K562 (cell line): ENCODE measurements at regions not wholly inside any gene's neighbourhood (a gene's known extent, or its start where the extent isn't known, plus 50 kb on each side); places are given as distances from the start of the nearest gene placed in this dataset.

Source experiments
- ATAC-seq: fragments of 200-7000 bp; cut with Tn5 transposase; 3 replicates; pipeline ENCODE4 v1.9.1; 2020; ENCODE audit warnings: moderate library complexity
- BruUV-seq: library from RNA; stranded (reverse); fragments of 400-500 nt; replicated peaks from 2 replicates; lab custom pipeline; 2021; lab: Mats Ljungman, UMichigan
- CTCF ChIA-PET: fragments of 300-600 bp; formaldehyde crosslinking; extraction: SDS; loops from one replicate; lab custom pipeline; 2021; ENCODE audit warnings: low intra/inter-chr PET ratio; lab: Yijun Ruan, JAX
- POLR2A ChIA-PET: fragments of 300-600, 350-650 bp; sonication (Branson Sonifier 250); formaldehyde crosslinking; extraction: SDS; loops from one replicate; lab custom pipeline; 2021; ENCODE audit warnings: antibody characterized with exemption, inconsistent platforms; lab: Yijun Ruan, JAX
- DNase-seq, 4 experiments: peaks; one replicate each; pipeline versions ENCODE4 v3.0.0 to v3.0.0-alpha.2; 2011 to 2018; ENCODE audit warnings: low spot score in 3 of 4, mixed read lengths in 3 of 4; ENCODE audit errors: extremely low read depth in 1 of 4
- FAIRE-seq: peaks from 2 replicates; lab custom pipeline; 2011; peaks lifted over from hg19 to GRCh38; lab: Jason Lieb, UNC
- H2AFZ ChIP-seq: 2 replicates; pipeline ENCODE4 v1.6.0; 2011; ENCODE audit warnings: low read depth, low read length, control low read depth, inconsistent platforms
- H3K27ac ChIP-seq: fragments of 200-600 bp; 3 replicates; pipeline ENCODE4 v1.8.0; 2011; ENCODE audit warnings: low read depth, mild to moderate bottlenecking, control low read depth, inconsistent platforms, low read length, moderate library complexity, mixed read lengths; ENCODE audit errors: extremely low read depth
- H3K27me3 ChIP-seq, 2 experiments: fragments of 300-600 bp in 1 of 2; 2 replicates in 1 of 2; 3 replicates in 1 of 2; pipeline versions ENCODE4 v1.6.0 to v1.8.0; 2011; ENCODE audit warnings: inconsistent platforms in 2 of 2, low read length in 2 of 2, mild to moderate bottlenecking in 1 of 2, mixed read lengths in 1 of 2, moderate library complexity in 1 of 2; ENCODE audit not compliant: control insufficient read depth in 2 of 2, insufficient read depth in 2 of 2
- H3K36me3 ChIP-seq: fragments of 300-600 bp; 3 replicates; pipeline ENCODE4 v1.8.0; 2011; ENCODE audit warnings: mild to moderate bottlenecking, low read length, inconsistent platforms; ENCODE audit not compliant: control insufficient read depth, insufficient read depth
- H3K4me1 ChIP-seq, 2 experiments: fragments of 200-600 bp in 1 of 2; replicated peaks in 1 of 2; 2 replicates in 1 of 2; 3 replicates in 1 of 2; pipeline versions ENCODE4 v1.5.1 to v1.8.0; 2011; ENCODE audit warnings: inconsistent platforms in 2 of 2, low read length in 2 of 2, mild to moderate bottlenecking in 1 of 2, mixed read lengths in 1 of 2, moderate library complexity in 1 of 2; ENCODE audit not compliant: control insufficient read depth in 2 of 2, insufficient read depth in 2 of 2
- H3K4me2 ChIP-seq: 2 replicates; pipeline ENCODE4 v1.6.1; 2011; ENCODE audit warnings: low read length, control low read depth, inconsistent platforms, mixed read lengths; ENCODE audit not compliant: insufficient read depth
- H3K4me3 ChIP-seq: fragments of 200-600 bp; sonication (generic), shearing (Covaris generic); 2 replicates; pipeline ENCODE4 v1.5.1; 2016; ENCODE audit warnings: control low read depth, inconsistent platforms
- H3K79me2 ChIP-seq: fragments of 200-600 bp; 3 replicates; pipeline ENCODE4 v1.8.0; 2011; ENCODE audit warnings: low read length, inconsistent platforms; ENCODE audit not compliant: control insufficient read depth, insufficient read depth
- H3K9ac ChIP-seq, 2 experiments: 2 replicates each; pipeline versions ENCODE4 v1.6.0 to v1.6.1; 2011; ENCODE audit warnings: low read depth in 2 of 2, low read length in 2 of 2, control low read depth in 1 of 2, inconsistent platforms in 1 of 2, mild to moderate bottlenecking in 1 of 2, mixed read lengths in 1 of 2; ENCODE audit not compliant: insufficient read depth in 1 of 2
- H3K9me1 ChIP-seq: one replicate; pipeline ENCODE4 v1.6.0; 2011; ENCODE audit warnings: inconsistent platforms, mild to moderate bottlenecking, low read length, moderate library complexity; ENCODE audit not compliant: control insufficient read depth, insufficient read depth
- H3K9me3 ChIP-seq: replicated peaks from 2 replicates; pipeline ENCODE4 v1.5.1; 2011; ENCODE audit warnings: low read depth, low read length, inconsistent platforms; ENCODE audit not compliant: control insufficient read depth, insufficient read depth
- H4K20me1 ChIP-seq: replicated peaks from 2 replicates; pipeline ENCODE4 v1.6.1; 2011; ENCODE audit warnings: low read length, inconsistent platforms, mixed read lengths; ENCODE audit not compliant: control insufficient read depth, insufficient read depth
- CHD1 ChIP-seq: fragments of 200-600 bp; sonication (generic); IDR thresholded peaks from one replicate; pipeline ENCODE4 v1.6.1; 2012; ENCODE audit warnings: mild to moderate bottlenecking, moderate library complexity, low read length, inconsistent platforms
- DACH1 ChIP-seq: fragments of 450-650 bp; IDR thresholded peaks from 2 replicates; pipeline ENCODE4 v1.6.1; 2018; ENCODE audit not compliant: partially characterized antibody
- JUNB ChIP-seq: fragments of 450-650 bp; formaldehyde crosslinking; conservative IDR thresholded peaks from 2 replicates; pipeline ENCODE4 v1.4.0; 2020; ENCODE audit warnings: mild to moderate bottlenecking
- RB1 ChIP-seq: fragments of 450-650 bp; IDR thresholded peaks from 2 replicates; pipeline ENCODE4 v1.6.1; 2017; ENCODE audit warnings: low read depth, mild to moderate bottlenecking
- SAP30 ChIP-seq: fragments of 200-600 bp; sonication (generic); IDR thresholded peaks from 2 replicates; pipeline ENCODE4 v1.6.1; 2012; ENCODE audit warnings: borderline replicate concordance, low read depth, mild to moderate bottlenecking, moderate library complexity, low read length, control low read depth, inconsistent platforms; ENCODE audit not compliant: insufficient read depth, poor library complexity, severe bottlenecking
- SMAD4 ChIP-seq: fragments of 250-450 bp; sonication (Bioruptor Pico); conservative IDR thresholded peaks from 2 replicates; pipeline ENCODE4 v1.8.0; 2021; ENCODE audit warnings: inconsistent platforms, mild to moderate bottlenecking, moderate library complexity
- U2AF2 ChIP-seq: fragments of 200-400 bp; formaldehyde crosslinking; optimal IDR thresholded peaks from 2 replicates; pipeline ENCODE3; 2017; ENCODE audit warnings: low read depth, mild to moderate bottlenecking, low read length
- ZBTB1 ChIP-seq: sonication (generic); formaldehyde crosslinking; IDR thresholded peaks from 2 replicates; pipeline ENCODE4 v1.8.1; 2023; ENCODE audit warnings: missing genetic modification reagents, low read depth, mild to moderate bottlenecking, borderline replicate concordance
- ZNF134 ChIP-seq: fragments of 250-450 bp; sonication (Bioruptor Pico); conservative IDR thresholded peaks from 2 replicates; pipeline ENCODE4 v1.4.0; 2020
- ZNF184 ChIP-seq: sonication (generic); formaldehyde crosslinking; IDR thresholded peaks from 2 replicates; pipeline ENCODE4 v1.5.0; 2020; ENCODE audit warnings: missing genetic modification reagents
- ZNF212 ChIP-seq: fragments of 450-650 bp; formaldehyde crosslinking; IDR thresholded peaks from 2 replicates; pipeline ENCODE4 v1.4.0; 2020; ENCODE audit warnings: mild to moderate bottlenecking
- ZNF232 ChIP-seq: sonication (generic); formaldehyde crosslinking; IDR thresholded peaks from 2 replicates; pipeline ENCODE4 v1.8.0; 2022; ENCODE audit warnings: mild to moderate bottlenecking, missing genetic modification reagents
- ZNF431 ChIP-seq: sonication (generic); formaldehyde crosslinking; IDR thresholded peaks from 2 replicates; pipeline ENCODE4 v1.8.0; 2022; ENCODE audit warnings: mild to moderate bottlenecking, missing genetic modification reagents
- WGBS: fragments of 100-300 bp; shearing (Covaris generic); methylation state at CpG from one replicate; pipeline ENCODE4 v1.1.6; 2016; ENCODE audit warnings: low coverage, mixed read lengths; ENCODE audit not compliant: insufficient coverage; ENCODE audit errors: missing lambda C conversion rate; 5-methylcytosine and 5-hydroxymethylcytosine counted together
- in situ Hi-C: fragments of 300-500 bp; cut with MboI; formaldehyde crosslinking; loops from 4 replicates; pipeline ENCODE4 v1.15.0; 2018; ENCODE audit warnings: inconsistent platforms, mixed read lengths
- intact Hi-C: fragments of 100-400 bp; cut with micrococcal nuclease; formaldehyde crosslinking; loops from 2 replicates; pipeline ENCODE4 v1.14.2; 2022
- TF ChIP-seq, protein P1 (sequence below): fragments of 450-650 bp; IDR thresholded peaks from 2 replicates; pipeline ENCODE4 v1.6.1; 2016; ENCODE audit warnings: missing biosample characterization, missing genetic modification characterization
- TF ChIP-seq, protein P2 (sequence below): sonication (generic); formaldehyde crosslinking; IDR thresholded peaks from 2 replicates; pipeline ENCODE4 v1.8.0; 2023; ENCODE audit warnings: missing genetic modification reagents, mild to moderate bottlenecking, borderline replicate concordance
- TF ChIP-seq, protein P3 (sequence below): fragments of 450-650 bp; formaldehyde crosslinking; IDR thresholded peaks from 2 replicates; pipeline ENCODE4 v1.4.0; 2020; ENCODE audit warnings: mild to moderate bottlenecking, moderate library complexity

DNA sequence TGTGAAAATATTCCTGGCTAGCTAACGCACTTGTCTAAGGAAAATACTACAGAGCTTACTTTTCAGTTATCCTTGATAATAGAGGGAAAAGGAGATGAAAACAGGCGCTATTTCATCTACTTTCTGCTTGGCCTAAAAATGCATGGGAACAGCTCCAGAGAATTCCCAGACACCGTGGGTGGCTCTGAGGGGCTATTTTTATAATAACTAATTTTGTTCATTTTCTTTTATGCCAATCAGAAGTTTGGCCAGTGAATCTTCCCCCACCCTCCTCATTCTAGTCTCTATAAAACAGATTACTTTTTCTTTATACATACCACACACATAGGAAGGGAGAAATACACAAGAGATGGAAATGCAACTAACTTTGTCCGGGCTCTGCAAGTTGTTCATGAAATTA, 322.9 kb downstream of the SETD4 start:
- in situ Hi-C loops: no loop called here
- TF ChIP-seq, protein P1, sequence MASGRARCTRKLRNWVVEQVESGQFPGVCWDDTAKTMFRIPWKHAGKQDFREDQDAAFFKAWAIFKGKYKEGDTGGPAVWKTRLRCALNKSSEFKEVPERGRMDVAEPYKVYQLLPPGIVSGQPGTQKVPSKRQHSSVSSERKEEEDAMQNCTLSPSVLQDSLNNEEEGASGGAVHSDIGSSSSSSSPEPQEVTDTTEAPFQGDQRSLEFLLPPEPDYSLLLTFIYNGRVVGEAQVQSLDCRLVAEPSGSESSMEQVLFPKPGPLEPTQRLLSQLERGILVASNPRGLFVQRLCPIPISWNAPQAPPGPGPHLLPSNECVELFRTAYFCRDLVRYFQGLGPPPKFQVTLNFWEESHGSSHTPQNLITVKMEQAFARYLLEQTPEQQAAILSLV (tag): no peak
- TF ChIP-seq U2AF2: no peak
- TF ChIP-seq SMAD4 (CRISPR knock-in tag): no peak
- no peak for TF ChIP-seq CHD1
- no peak for TF ChIP-seq ZNF431 (CRISPR knock-in tag)
- no peak for TF ChIP-seq ZNF212
- TF ChIP-seq RB1: no peak
- no peak for TF ChIP-seq DACH1
- no peak for TF ChIP-seq ZNF184 (CRISPR knock-in tag)
- no peak for TF ChIP-seq ZBTB1 (CRISPR knock-in tag)
- no peak for TF ChIP-seq SAP30
- TF ChIP-seq, protein P2, sequence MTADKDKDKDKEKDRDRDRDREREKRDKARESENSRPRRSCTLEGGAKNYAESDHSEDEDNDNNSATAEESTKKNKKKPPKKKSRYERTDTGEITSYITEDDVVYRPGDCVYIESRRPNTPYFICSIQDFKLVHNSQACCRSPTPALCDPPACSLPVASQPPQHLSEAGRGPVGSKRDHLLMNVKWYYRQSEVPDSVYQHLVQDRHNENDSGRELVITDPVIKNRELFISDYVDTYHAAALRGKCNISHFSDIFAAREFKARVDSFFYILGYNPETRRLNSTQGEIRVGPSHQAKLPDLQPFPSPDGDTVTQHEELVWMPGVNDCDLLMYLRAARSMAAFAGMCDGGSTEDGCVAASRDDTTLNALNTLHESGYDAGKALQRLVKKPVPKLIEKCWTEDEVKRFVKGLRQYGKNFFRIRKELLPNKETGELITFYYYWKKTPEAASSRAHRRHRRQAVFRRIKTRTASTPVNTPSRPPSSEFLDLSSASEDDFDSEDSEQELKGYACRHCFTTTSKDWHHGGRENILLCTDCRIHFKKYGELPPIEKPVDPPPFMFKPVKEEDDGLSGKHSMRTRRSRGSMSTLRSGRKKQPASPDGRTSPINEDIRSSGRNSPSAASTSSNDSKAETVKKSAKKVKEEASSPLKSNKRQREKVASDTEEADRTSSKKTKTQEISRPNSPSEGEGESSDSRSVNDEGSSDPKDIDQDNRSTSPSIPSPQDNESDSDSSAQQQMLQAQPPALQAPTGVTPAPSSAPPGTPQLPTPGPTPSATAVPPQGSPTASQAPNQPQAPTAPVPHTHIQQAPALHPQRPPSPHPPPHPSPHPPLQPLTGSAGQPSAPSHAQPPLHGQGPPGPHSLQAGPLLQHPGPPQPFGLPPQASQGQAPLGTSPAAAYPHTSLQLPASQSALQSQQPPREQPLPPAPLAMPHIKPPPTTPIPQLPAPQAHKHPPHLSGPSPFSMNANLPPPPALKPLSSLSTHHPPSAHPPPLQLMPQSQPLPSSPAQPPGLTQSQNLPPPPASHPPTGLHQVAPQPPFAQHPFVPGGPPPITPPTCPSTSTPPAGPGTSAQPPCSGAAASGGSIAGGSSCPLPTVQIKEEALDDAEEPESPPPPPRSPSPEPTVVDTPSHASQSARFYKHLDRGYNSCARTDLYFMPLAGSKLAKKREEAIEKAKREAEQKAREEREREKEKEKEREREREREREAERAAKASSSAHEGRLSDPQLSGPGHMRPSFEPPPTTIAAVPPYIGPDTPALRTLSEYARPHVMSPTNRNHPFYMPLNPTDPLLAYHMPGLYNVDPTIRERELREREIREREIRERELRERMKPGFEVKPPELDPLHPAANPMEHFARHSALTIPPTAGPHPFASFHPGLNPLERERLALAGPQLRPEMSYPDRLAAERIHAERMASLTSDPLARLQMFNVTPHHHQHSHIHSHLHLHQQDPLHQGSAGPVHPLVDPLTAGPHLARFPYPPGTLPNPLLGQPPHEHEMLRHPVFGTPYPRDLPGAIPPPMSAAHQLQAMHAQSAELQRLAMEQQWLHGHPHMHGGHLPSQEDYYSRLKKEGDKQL: no peak
- TF ChIP-seq, protein P3, sequence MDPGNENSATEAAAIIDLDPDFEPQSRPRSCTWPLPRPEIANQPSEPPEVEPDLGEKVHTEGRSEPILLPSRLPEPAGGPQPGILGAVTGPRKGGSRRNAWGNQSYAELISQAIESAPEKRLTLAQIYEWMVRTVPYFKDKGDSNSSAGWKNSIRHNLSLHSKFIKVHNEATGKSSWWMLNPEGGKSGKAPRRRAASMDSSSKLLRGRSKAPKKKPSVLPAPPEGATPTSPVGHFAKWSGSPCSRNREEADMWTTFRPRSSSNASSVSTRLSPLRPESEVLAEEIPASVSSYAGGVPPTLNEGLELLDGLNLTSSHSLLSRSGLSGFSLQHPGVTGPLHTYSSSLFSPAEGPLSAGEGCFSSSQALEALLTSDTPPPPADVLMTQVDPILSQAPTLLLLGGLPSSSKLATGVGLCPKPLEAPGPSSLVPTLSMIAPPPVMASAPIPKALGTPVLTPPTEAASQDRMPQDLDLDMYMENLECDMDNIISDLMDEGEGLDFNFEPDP: no peak
- TF ChIP-seq JUNB (CRISPR knock-in tag): no peak
- TF ChIP-seq ZNF134: no peak
- TF ChIP-seq ZNF232 (CRISPR knock-in tag): no peak

More for the DNA sequence above, 322.9 kb downstream of the SETD4 start:
- Histone ChIP-seq H3K9me3 (peaks cover 4% of the 10 kb centered on the region; the same call in 1 of the 2 replicates), H3K4me2 (no peak overlapping the region), H3K79me2 (no peaks in the 10 kb centered on the region), H4K20me1 (no peaks in the 10 kb centered on the region), H3K4me1 (no peaks in the 10 kb centered on the region), H3K36me3 (no peaks in the 10 kb centered on the region), H3K9ac (no peak overlapping the region), H3K27ac (no peak overlapping the region), H3K4me3 (no peak overlapping the region), H2AFZ (no peak overlapping the region), H3K9me1 (no peaks in the 10 kb centered on the region), H3K27me3 (peaks cover 6 to 13% of the 10 kb centered on the region in 2 experiments; a peak in 2 of 5 replicates)
- DNase-seq (no peak), ATAC-seq (no peak), FAIRE-seq (no peak)
- BruUV-seq: no TSS peak
- ChIA-PET POLR2A (interaction anchor here (1.5 kb wide), 1 partner anchor 12 kb away, joined by 4 read pairs; no protein-coding TSS in a partner anchor), CTCF (no interaction called here)
- intact Hi-C loops: no loop called here
- WGBS: 0% methylated on average over 4 of the region's 4 CpGs
